ENCODE measurements at regions not wholly inside any gene's neighbourhood (a gene's known extent, or its start where the extent isn't known, plus 50 kb on each side); places are given as distances from the start of the nearest gene placed in this dataset.

GRCh38 chr2:7497178-7497577 is 580.0 kb downstream of the RNF144A start:
- TF ChIP-seq, protein P1, sequence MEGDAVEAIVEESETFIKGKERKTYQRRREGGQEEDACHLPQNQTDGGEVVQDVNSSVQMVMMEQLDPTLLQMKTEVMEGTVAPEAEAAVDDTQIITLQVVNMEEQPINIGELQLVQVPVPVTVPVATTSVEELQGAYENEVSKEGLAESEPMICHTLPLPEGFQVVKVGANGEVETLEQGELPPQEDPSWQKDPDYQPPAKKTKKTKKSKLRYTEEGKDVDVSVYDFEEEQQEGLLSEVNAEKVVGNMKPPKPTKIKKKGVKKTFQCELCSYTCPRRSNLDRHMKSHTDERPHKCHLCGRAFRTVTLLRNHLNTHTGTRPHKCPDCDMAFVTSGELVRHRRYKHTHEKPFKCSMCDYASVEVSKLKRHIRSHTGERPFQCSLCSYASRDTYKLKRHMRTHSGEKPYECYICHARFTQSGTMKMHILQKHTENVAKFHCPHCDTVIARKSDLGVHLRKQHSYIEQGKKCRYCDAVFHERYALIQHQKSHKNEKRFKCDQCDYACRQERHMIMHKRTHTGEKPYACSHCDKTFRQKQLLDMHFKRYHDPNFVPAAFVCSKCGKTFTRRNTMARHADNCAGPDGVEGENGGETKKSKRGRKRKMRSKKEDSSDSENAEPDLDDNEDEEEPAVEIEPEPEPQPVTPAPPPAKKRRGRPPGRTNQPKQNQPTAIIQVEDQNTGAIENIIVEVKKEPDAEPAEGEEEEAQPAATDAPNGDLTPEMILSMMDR (conservative IDR thresholded peaks at IDR 0.05; ENCODE audit: low read depth, low read length) = no peak
- H3K4me3 ChIP-seq (ENCODE audit: low read length) = no peak overlapping the region
- no peak for DNase-seq (ENCODE audit: low read depth)

DNA sequence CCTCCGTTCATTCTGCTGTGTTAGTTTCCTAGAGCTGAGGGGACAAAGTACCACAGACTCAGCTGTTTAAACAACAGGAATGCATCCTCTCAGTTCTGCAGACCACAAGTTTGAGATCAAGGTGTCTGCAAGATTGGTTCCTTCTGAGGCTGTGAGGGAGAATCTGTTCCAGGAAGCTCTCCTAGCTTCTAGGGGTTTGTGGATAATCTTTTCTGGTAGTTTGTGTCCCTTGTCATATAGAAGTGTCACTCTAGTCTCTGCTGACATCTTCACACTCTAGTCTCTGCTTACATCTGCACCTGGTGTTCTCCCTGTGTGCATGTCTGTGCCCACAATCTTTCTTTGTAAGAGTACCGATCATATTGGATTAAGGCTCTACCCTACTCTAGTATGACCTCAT is 581.8 kb downstream of the RNF144A start:
- no peak for DNase-seq (ENCODE audit: low read depth)
- H3K4me3 ChIP-seq (ENCODE audit: low read length) = no peak overlapping the region
- TF ChIP-seq, protein P1 (conservative IDR thresholded peaks at IDR 0.05; ENCODE audit: low read depth, low read length) = no peak

DNA sequence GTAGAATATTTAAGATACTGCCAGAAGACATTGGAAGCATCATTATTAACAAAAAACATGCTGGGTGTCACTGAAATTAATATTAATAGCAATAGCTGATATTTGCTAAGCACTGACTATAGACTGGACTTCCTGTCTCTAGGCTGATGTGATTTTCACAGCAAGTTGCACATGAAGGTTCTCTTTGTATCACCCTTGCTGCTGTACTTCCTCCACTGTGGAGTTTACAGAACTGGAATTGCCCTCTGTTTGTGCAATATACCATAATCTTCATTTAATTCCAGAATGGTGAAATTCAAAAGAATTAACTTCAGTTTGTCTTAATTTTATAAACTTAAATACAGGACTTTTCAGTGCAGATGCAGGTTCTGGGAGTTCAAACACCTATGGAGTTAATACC is 585.1 kb downstream of the RNF144A start:
- no peak for DNase-seq (ENCODE audit: low read depth)
- H3K4me3 ChIP-seq (ENCODE audit: low read length) = no peak overlapping the region
- TF ChIP-seq, protein P1 (conservative IDR thresholded peaks at IDR 0.05; ENCODE audit: low read depth, low read length) = no peak

DNA sequence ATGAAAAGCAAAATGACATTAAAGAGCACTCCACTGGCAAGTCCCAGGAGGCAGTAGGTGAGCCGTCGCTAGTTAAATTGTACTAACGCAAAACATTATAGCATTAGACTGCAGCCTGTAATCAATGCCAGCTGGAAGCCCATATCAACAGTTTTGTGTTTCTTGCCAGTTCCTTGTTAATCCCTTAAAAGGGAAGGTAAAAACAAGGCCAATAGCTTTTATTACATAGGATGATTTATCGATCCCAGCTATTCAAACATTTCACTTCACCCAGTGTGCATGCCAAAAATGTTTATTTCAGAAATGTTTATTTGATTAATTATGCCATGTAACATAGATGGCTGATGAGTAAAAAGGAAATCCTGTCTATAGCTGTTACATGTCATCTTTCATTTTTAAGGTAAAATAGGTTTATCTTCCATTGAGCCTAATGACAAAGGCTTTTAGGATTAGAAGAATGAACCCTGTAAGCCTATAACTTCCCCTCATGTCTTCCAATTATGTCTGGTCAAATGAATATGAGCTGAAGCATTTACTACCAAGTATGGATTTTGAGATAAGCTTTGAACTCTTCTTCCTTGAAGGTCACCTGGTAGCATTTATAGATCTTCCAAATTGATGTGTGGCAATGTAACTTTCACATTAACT is 591.2 kb downstream of the RNF144A start:
- no peak for DNase-seq (ENCODE audit: low read depth)
- TF ChIP-seq, protein P1 (conservative IDR thresholded peaks at IDR 0.05; ENCODE audit: low read depth, low read length) = no peak
- no peak overlapping the region for H3K4me3 ChIP-seq (ENCODE audit: low read length)

- no peak for DNase-seq (ENCODE audit: low read depth)
- TF ChIP-seq, protein P1 (conservative IDR thresholded peaks at IDR 0.05; ENCODE audit: low read depth, low read length) = peak; percentile 3
- H3K4me3 ChIP-seq (ENCODE audit: low read length) = no peak overlapping the region
Measured at GRCh38 chr2:7510353-7510752, 593.1 kb downstream of the RNF144A start.

DNA sequence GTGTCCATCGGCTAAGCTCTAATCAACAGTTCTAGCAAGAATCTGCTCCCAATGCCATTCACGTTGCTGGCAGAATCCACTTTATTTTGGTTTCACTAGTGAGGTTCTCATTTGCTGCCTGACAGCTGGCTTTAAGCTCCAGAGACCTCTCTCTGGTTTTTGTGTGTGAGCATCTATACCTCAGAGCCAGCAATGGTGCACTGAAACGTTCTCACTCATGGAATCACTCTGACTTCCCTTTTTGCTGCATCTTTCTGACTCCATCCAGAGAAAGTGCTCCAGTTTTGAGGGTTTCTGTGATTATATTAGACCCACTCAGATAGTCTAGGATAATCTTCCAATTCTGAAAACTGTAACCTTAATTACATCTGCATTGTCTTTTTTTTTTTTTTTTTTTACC is 596.6 kb downstream of the RNF144A start:
- TF ChIP-seq, protein P1 (conservative IDR thresholded peaks at IDR 0.05; ENCODE audit: low read depth, low read length) = no peak
- DNase-seq (ENCODE audit: low read depth) = no peak
- no peak overlapping the region for H3K4me3 ChIP-seq (ENCODE audit: low read length)

DNA sequence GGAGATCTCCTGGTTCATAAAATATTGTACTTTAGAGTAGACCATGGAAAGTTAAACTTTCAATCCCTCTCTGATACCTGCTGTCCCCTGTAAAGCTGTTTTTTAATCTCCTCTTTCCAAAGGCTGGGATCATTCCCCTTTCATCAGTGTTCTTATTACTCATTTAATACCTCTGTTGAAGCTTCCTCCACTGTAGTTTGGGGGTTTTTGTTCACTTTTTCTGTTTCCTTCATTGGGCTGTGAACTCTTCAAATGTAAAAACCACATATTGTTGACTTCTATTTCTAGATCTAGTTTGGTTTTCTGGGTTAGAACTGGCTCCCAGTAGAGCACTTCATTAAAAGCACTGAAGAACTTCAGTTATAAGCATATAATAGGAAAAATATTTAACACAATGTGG is 598.1 kb downstream of the RNF144A start:
- DNase-seq (ENCODE audit: low read depth) = no peak
- H3K4me3 ChIP-seq (ENCODE audit: low read length) = no peak overlapping the region
- TF ChIP-seq, protein P1 (conservative IDR thresholded peaks at IDR 0.05; ENCODE audit: low read depth, low read length) = no peak

Measured in retinal pigment epithelial cell (primary cell).